Right kidney (tissue), 1 donor: ENCODE measurements at regions not wholly inside any gene's neighbourhood (a gene's known extent, or its start where the extent isn't known, plus 50 kb on each side); places are given as distances from the start of the nearest gene placed in this dataset.

Experiments used
- DNase-seq: peaks from one replicate; pipeline ENCODE4 v3.0.0-alpha.2; 2016

- DNase-seq = no peak
Observed at GRCh38 chr1:216814576-216815259, 91.5 kb upstream of the ESRRG start.

- no peak for DNase-seq
Observed at GRCh38 chr1:216812966-216813365, 89.7 kb upstream of the ESRRG start.

- DNase-seq = no peak
Observed at GRCh38 chr1:216809649-216810048, 86.4 kb upstream of the ESRRG start.

- DNase-seq = no peak
Observed at GRCh38 chr1:216807696-216808095, 84.5 kb upstream of the ESRRG start.

GRCh38 chr1:216805953-216806352, 82.7 kb upstream of the ESRRG start:
- no peak for DNase-seq

GRCh38 chr1:216805233-216805632, 82.0 kb upstream of the ESRRG start:
- DNase-seq = no peak

- no peak for DNase-seq
Observed at GRCh38 chr1:216804111-216804510, 80.9 kb upstream of the ESRRG start.

- DNase-seq = no peak
Observed at GRCh38 chr1:216794586-216794985, 71.4 kb upstream of the ESRRG start.

GRCh38 chr1:216793973-216794372, 70.7 kb upstream of the ESRRG start:
- no peak for DNase-seq

GRCh38 chr1:216793303-216793702, 70.1 kb upstream of the ESRRG start:
- no peak for DNase-seq

- DNase-seq = no peak
Observed at GRCh38 chr1:216788671-216789070, 65.4 kb upstream of the ESRRG start.

- no peak for DNase-seq
Observed at GRCh38 chr1:216785737-216786136, 62.5 kb upstream of the ESRRG start.

GRCh38 chr1:216785221-216785620, 62.0 kb upstream of the ESRRG start:
- DNase-seq = no peak

- no peak for DNase-seq
Observed at GRCh38 chr1:216779686-216780085, 56.5 kb upstream of the ESRRG start.

- no peak for DNase-seq
Observed at GRCh38 chr1:216778737-216779136, 55.5 kb upstream of the ESRRG start.

GRCh38 chr1:216777148-216777547, 53.9 kb upstream of the ESRRG start:
- DNase-seq = no peak
